ENCODE measurements at regions not wholly inside any gene's neighbourhood (a gene's known extent, or its start where the extent isn't known, plus 50 kb on each side); places are given as distances from the start of the nearest gene placed in this dataset.

GRCh38 chr4:154677923-154678322 is 65.5 kb upstream of the FGG start:
- no peak overlapping the region for H3K27ac ChIP-seq (ENCODE audit: insufficient read length, low read depth, low read length)
- no peak for TF ChIP-seq CTCF (conservative IDR thresholded peaks at IDR 0.05)
- no peak overlapping the region for H3K18ac ChIP-seq (ENCODE audit: insufficient read length, low read depth, low read length)
- H3K9me3 ChIP-seq (ENCODE audit: control insufficient read depth, low read depth, low read length), result no peaks in the 10 kb centered on the region
- no peak overlapping the region for H3K56ac ChIP-seq (ENCODE audit: insufficient read length, low read depth, low read length)
- H2BK5ac ChIP-seq (ENCODE audit: insufficient read length, low read length), result no peak overlapping the region
- Mint-ChIP-seq H3K4me1 (peaks cover 9% of the 10 kb centered on the region in 2 experiments), H3K27ac (no peak overlapping the region; a peak in 1 of 7 replicates), H3K36me3 (ENCODE audit: insufficient read depth in 1 of 3, low read depth in 3 of 3) (no peaks in the 10 kb centered on the region), H3K4me3 (no peak overlapping the region), H3K9me3 (peaks cover 0 to 1% of the 10 kb centered on the region in 2 experiments; a peak in 2 of 5 replicates), H3K27me3 (ENCODE audit: low read depth) (no peaks in the 10 kb centered on the region)
- WGBS (ENCODE audit: extremely low coverage, insufficient read length, low lambda C conversion rate), result no CpG with 5 or more reads among the region's 3 CpGs
- no peaks in the 10 kb centered on the region for H4K20me1 ChIP-seq (ENCODE audit: control insufficient read depth, insufficient read depth, insufficient read length)
- H4K8ac ChIP-seq (replicated peaks; ENCODE audit: insufficient read length, low read depth, low read length), result no peak overlapping the region
- no peak overlapping the region for H4K91ac ChIP-seq (ENCODE audit: insufficient read length, low read depth, low read length)
- H3K14ac ChIP-seq (ENCODE audit: insufficient read depth, low read length), result no peak overlapping the region
- no peak overlapping the region for H3K4ac ChIP-seq (ENCODE audit: low read depth, low read length)
- no peak overlapping the region for H3T11ph ChIP-seq (ENCODE audit: low read length)
- no peaks in the 10 kb centered on the region for H3K23me2 ChIP-seq (ENCODE audit: insufficient read length, low read depth, low read length, poor library complexity, severe bottlenecking)
- H2BK20ac ChIP-seq (ENCODE audit: low read depth, low read length, poor library complexity, severe bottlenecking), result no peak overlapping the region
- no peak overlapping the region for H3K23ac ChIP-seq (ENCODE audit: insufficient read length, low read depth, low read length)
- no peaks in the 10 kb centered on the region for H3K79me1 ChIP-seq (ENCODE audit: insufficient read depth, low read depth, low read length, poor library complexity, severe bottlenecking)
- H2BK15ac ChIP-seq (ENCODE audit: low read depth, low read length), result no peak overlapping the region
- no peak overlapping the region for H2BK12ac ChIP-seq (ENCODE audit: insufficient read length, low read depth, low read length)
- H4K5ac ChIP-seq (ENCODE audit: insufficient read length, low read depth, low read length), result no peak overlapping the region
- no peak overlapping the region for H3K4me2 ChIP-seq (ENCODE audit: insufficient read depth, insufficient read length, low read length)
- DNase-seq, result no peak
- peak overlapping the region; percentile 2 for H2AFZ ChIP-seq (ENCODE audit: low read length)
- H2AK5ac ChIP-seq (ENCODE audit: insufficient read length, low read length), result no peak overlapping the region
- H3K9ac ChIP-seq (ENCODE audit: extremely low read depth, insufficient read length, low read length), result no peak overlapping the region
- H2BK120ac ChIP-seq (ENCODE audit: low read depth, low read length, poor library complexity, severe bottlenecking), result no peak overlapping the region
- no peaks in the 10 kb centered on the region for H3K27me3 ChIP-seq (ENCODE audit: insufficient read depth, low read length)
- no peaks in the 10 kb centered on the region for H3K79me2 ChIP-seq (ENCODE audit: insufficient read depth, low read length)
- H3K4me1 ChIP-seq (ENCODE audit: insufficient read depth, low read length), result no peaks in the 10 kb centered on the region
